Fibroblast of lung (primary cell): ENCODE measurements at regions not wholly inside any gene's neighbourhood (a gene's known extent, or its start where the extent isn't known, plus 50 kb on each side); places are given as distances from the start of the nearest gene placed in this dataset.

Source experiments
- EZH2 ChIP-seq: IDR thresholded peaks from 2 replicates; pipeline ENCODE4 v1.5.1; 2012; ENCODE audit warnings: low read length, control low read depth, mild to moderate bottlenecking; ENCODE audit errors: missing control alignments
- TF ChIP-seq, protein P1 (sequence below), 2 donors: IDR thresholded peaks in 1 of 2; conservative IDR thresholded peaks in 1 of 2; 1 replicate in 1 of 2; 2 replicates in 1 of 2; pipeline ENCODE4 v1.5.1; 2011 to 2012; ENCODE audit warnings: low read length in 2 of 2, control low read depth in 1 of 2, inconsistent platforms in 1 of 2, low read depth in 1 of 2, mild to moderate bottlenecking in 1 of 2

DNA sequence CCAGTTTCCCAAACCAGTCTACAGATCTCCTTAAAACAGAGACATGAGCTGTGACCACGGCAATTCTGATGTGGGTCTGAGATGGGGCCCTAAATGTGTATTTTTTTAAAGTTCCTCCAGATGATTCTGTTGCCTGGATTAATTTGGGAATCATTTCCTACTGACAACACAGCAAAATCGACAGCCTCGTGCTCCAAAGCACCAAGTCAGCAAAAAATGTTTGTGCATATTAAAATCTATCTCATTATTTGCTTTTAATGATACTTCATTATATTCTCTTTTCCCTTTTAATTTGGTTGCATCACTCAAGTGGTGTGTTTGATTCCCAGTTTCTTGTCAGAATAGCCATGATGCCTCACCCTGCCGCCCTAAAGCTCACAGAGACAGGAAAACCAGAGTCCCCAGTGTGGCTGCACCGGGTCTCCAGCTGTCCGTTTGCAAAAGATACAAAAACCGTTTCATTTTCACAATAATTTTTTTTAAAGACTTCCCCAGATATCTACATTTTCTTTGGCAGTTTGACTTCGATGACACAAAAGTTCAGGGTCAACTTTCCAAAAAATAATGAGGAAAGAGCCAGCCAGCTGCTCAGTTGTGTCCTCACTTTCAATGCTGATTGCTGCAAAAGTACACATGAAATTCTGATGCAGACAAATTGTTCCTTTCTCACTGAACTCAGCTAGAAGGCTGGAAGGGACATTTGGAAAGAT, 443.2 kb upstream of the ID2 start:
- TF ChIP-seq EZH2: no peak
- TF ChIP-seq, protein P1, sequence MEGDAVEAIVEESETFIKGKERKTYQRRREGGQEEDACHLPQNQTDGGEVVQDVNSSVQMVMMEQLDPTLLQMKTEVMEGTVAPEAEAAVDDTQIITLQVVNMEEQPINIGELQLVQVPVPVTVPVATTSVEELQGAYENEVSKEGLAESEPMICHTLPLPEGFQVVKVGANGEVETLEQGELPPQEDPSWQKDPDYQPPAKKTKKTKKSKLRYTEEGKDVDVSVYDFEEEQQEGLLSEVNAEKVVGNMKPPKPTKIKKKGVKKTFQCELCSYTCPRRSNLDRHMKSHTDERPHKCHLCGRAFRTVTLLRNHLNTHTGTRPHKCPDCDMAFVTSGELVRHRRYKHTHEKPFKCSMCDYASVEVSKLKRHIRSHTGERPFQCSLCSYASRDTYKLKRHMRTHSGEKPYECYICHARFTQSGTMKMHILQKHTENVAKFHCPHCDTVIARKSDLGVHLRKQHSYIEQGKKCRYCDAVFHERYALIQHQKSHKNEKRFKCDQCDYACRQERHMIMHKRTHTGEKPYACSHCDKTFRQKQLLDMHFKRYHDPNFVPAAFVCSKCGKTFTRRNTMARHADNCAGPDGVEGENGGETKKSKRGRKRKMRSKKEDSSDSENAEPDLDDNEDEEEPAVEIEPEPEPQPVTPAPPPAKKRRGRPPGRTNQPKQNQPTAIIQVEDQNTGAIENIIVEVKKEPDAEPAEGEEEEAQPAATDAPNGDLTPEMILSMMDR (conservative IDR thresholded peaks at IDR 0.05 in 1 of 2, IDR thresholded peaks at IDR 0.05 in 1 of 2; ENCODE audit: low read depth in 1 of 2, low read length in 2 of 2): no peak
